Activated CD8-positive, alpha-beta memory T cell treated with anti-CD3 and anti-CD28 coated beads for 36 hours (primary cell): ENCODE measurements at regions not wholly inside any gene's neighbourhood (a gene's known extent, or its start where the extent isn't known, plus 50 kb on each side); places are given as distances from the start of the nearest gene placed in this dataset.
"Not testable (repeated sequence)": the region's sequence is repeated elsewhere in the genome, so short reads cannot be mapped to it uniquely, and the experiment has no call there.

Source experiments
- CTCF ChIA-PET: fragments of 350-600 bp; sonication (Branson Sonifier 250); formaldehyde crosslinking; loops from one replicate; lab custom pipeline; 2021; ENCODE audit warnings: antibody characterized with exemption; lab: Charles Lee
- POLR2A ChIA-PET: fragments of 350-600 bp; sonication (Branson Sonifier 250); formaldehyde crosslinking; loops from one replicate; lab custom pipeline; 2021; ENCODE audit warnings: antibody characterized with exemption; lab: Charles Lee

- POLR2A ChIA-PET: not testable (repeated sequence)
These were observed 134.5 kb downstream of the SLC39A8 start for GRCh38 chr4:102210806-102211205.

GRCh38 chr4:102204634-102205033 is 140.6 kb downstream of the SLC39A8 start:
- CTCF ChIA-PET, POLR2A ChIA-PET: not testable (repeated sequence)

More at GRCh38 chr4:102210806-102211205, 134.5 kb downstream of the SLC39A8 start:
- CTCF ChIA-PET: not testable (repeated sequence)

GRCh38 chr4:102196221-102196620 is 149.1 kb downstream of the SLC39A8 start:
- CTCF ChIA-PET: no interaction called here
- POLR2A ChIA-PET: no interaction called here

GRCh38 chr4:102193145-102193544 is 152.1 kb downstream of the SLC39A8 start:
- CTCF ChIA-PET: no interaction called here
- POLR2A ChIA-PET: no interaction called here

GRCh38 chr4:102180046-102180445 is 165.2 kb downstream of the SLC39A8 start:
- POLR2A ChIA-PET: no interaction called here

GRCh38 chr4:102174719-102175189 is 170.5 kb downstream of the SLC39A8 start:
- ChIA-PET POLR2A (no interaction called here), CTCF (no interaction called here)

More at GRCh38 chr4:102180046-102180445, 165.2 kb downstream of the SLC39A8 start:
- CTCF ChIA-PET: no interaction called here

- ChIA-PET POLR2A (no interaction called here), CTCF (no interaction called here)
These were observed 172.9 kb downstream of the SLC39A8 start for GRCh38 chr4:102172341-102172740.

GRCh38 chr4:102170910-102171309 is 174.4 kb downstream of the SLC39A8 start:
- CTCF ChIA-PET: no interaction called here

GRCh38 chr4:102169345-102169744 is 175.9 kb downstream of the SLC39A8 start:
- CTCF ChIA-PET: no interaction called here
- POLR2A ChIA-PET: no interaction called here

More at GRCh38 chr4:102170910-102171309, 174.4 kb downstream of the SLC39A8 start:
- POLR2A ChIA-PET: no interaction called here

- CTCF ChIA-PET: no interaction called here
- POLR2A ChIA-PET: no interaction called here
These were observed 176.7 kb downstream of the SLC39A8 start for GRCh38 chr4:102168580-102168979.

GRCh38 chr4:102165584-102165983 is 179.7 kb downstream of the SLC39A8 start:
- CTCF ChIA-PET: no interaction called here
- POLR2A ChIA-PET: no interaction called here

GRCh38 chr4:102163404-102164140 is 181.7 kb downstream of the SLC39A8 start:
- POLR2A ChIA-PET: no interaction called here
- CTCF ChIA-PET: no interaction called here

GRCh38 chr4:102157984-102158383 is 187.3 kb downstream of the SLC39A8 start:
- ChIA-PET POLR2A (no interaction called here), CTCF (no interaction called here)

GRCh38 chr4:102153391-102153790 is 191.9 kb downstream of the SLC39A8 start:
- ChIA-PET POLR2A (no interaction called here), CTCF (no interaction called here)

GRCh38 chr4:102151696-102152095 is 193.6 kb downstream of the SLC39A8 start:
- POLR2A ChIA-PET: no interaction called here
- CTCF ChIA-PET: no interaction called here

GRCh38 chr4:102143433-102143832 is 201.8 kb downstream of the SLC39A8 start:
- CTCF ChIA-PET: interaction anchor here (0.7 kb wide), 1 partner anchor 11 kb away, joined by 4 read pairs; no protein-coding TSS in a partner anchor
- POLR2A ChIA-PET: no interaction called here

- CTCF ChIA-PET: no interaction called here
- POLR2A ChIA-PET: no interaction called here
These were observed 203.4 kb downstream of the SLC39A8 start for GRCh38 chr4:102141842-102142241.

- CTCF ChIA-PET: no interaction called here
These were observed 205.3 kb downstream of the SLC39A8 start for GRCh38 chr4:102139932-102140331.

GRCh38 chr4:102139132-102139573 is 206.1 kb downstream of the SLC39A8 start:
- ChIA-PET CTCF (no interaction called here), POLR2A (no interaction called here)

More at GRCh38 chr4:102139932-102140331, 205.3 kb downstream of the SLC39A8 start:
- POLR2A ChIA-PET: no interaction called here

GRCh38 chr4:102137217-102137616 is 208.1 kb downstream of the SLC39A8 start:
- CTCF ChIA-PET: no interaction called here
- POLR2A ChIA-PET: no interaction called here

GRCh38 chr4:102129810-102130209 is 215.5 kb downstream of the SLC39A8 start:
- ChIA-PET CTCF (no interaction called here), POLR2A (no interaction called here)
